ENCODE measurements at regions not wholly inside any gene's neighbourhood (a gene's known extent, or its start where the extent isn't known, plus 50 kb on each side); places are given as distances from the start of the nearest gene placed in this dataset.

GRCh38 chr5:115703514-115703913, 77.7 kb upstream of the TMED7 start:
- TF ChIP-seq CTCF (conservative IDR thresholded peaks at IDR 0.05; ENCODE audit: low read depth, low read length) = no peak
- TF ChIP-seq EZH2 (IDR thresholded peaks at IDR 0.05; ENCODE audit: borderline replicate concordance, low read depth, low read length, poor library complexity, severe bottlenecking) = no peak

Measured in A673 (cell line).